T-helper 1 cell treated with Interleukin-12 subunit alpha and Interleukin-12 subunit beta and Interleukin-4 antibody, amounts not matched to agents 30 ng/mL and 1 ng/mL, for 36 hours (primary cell): ENCODE measurements at regions not wholly inside any gene's neighbourhood (a gene's known extent, or its start where the extent isn't known, plus 50 kb on each side); places are given as distances from the start of the nearest gene placed in this dataset.
"Not testable (repeated sequence)": the region's sequence is repeated elsewhere in the genome, so short reads cannot be mapped to it uniquely, and the experiment has no call there.

Experiments
- intact Hi-C: fragments of 100-400 bp; cut with micrococcal nuclease; formaldehyde crosslinking; loops from one replicate; pipeline ENCODE4 v1.15.1; 2024

DNA sequence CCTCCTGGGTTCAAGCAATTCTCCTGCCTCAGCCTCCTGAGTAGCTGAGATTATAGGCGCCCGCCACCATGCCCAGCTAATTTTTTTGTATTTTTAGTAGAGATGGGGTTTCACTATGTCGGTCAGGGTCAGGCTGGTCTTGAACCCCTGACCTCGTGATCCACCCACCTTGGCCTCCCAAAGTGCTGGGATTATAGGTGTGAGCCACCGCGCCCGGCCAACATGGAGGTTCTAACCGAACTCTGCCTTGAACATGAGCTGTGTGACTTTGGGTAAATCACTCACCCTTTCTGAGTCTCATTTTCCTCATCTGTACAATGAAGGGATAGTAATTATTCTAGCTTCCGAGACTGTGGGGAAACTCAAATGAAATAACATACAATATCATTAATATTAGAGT, 133.5 kb upstream of the RFLNA start:
- intact Hi-C loops, result not testable (repeated sequence)

DNA sequence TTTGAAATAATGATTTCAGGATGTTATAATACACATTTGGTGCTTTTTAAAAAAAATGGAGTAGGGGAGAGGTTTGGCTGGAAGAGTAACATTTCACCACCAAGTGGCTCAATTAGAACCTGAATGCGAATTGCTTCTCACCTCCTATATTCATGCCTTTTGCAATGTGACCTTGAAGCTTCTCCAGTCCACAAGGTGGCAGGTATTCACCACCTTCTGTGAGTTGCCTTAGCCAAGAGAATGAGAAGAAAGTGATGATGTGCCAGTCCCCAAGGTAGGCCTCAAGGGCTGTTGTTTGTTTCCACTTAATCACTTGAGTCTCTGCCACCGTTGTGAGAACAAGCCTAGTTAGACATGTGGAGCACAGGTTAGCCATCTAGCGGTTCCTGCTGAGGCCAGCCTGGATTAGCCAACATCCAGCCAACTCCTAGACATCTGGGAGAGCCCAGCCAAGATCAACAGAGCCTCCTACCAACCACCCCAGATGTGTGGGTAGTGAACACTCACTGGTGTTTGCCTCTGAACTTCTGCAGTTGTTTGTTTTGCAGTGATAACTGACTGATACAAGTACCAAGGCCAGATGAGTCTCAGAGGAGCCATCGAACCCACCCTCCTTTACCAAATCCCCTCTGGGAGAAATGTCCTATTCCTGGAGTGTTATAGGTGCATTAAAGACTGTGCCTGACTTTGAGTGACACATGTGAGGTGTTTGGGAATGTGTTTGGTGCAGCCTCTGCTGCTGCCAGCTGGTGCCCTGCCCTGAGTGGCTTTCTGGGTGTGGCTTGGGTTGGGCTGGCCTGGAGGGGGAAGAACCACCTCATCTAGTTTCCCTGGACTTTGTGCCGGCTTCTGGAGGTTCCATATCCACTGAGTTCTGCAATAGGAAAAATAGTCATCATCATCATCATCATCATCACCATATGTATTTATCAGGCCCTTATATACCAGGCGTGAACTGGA, 132.5 kb upstream of the RFLNA start:
- intact Hi-C loops, result loop anchor here (1.0 to 2.0 kb wide), 2 partner anchors 158 to 605 kb away; no protein-coding TSS in a partner anchor

DNA sequence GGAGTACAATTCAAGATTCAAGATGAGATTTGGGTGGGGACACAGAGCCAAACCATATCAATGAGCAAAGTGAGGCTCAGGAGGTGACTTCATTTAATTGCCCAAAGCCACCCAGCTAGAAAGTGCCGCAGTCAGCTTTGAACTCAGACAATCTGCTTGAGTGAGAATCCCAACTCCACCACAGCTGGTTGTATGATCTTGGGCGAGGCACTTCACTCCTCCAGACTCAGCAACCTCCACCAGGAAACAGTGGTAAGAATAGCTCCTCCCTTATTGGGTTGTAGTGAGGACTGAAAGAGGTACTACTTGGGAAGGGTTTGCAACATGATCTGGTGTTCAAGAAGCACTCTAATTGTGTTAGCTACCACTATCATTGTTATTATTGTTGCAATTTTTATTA, 129.2 kb upstream of the RFLNA start:
- intact Hi-C loops, result no loop called here

DNA sequence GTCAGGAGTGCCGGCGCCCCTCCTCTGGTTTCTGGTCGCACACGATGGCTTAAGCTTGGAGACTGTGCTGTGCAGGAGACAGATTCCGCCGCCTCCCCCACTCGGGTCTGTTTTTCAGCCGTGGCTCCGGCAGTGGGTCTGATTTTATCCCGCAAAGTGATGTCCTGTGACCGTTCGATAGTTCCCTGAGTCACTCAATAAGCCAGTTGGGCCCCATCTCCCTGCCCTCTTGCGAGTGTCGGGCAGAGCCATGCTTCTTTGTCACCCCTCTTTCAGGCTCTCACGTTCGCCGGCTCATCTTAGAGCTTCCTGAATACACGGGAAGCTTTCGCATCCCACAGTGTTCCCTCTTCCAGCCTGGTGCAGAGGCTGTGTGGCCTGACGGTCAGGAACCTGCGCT, 127.8 kb upstream of the RFLNA start:
- intact Hi-C loops, result no loop called here

DNA sequence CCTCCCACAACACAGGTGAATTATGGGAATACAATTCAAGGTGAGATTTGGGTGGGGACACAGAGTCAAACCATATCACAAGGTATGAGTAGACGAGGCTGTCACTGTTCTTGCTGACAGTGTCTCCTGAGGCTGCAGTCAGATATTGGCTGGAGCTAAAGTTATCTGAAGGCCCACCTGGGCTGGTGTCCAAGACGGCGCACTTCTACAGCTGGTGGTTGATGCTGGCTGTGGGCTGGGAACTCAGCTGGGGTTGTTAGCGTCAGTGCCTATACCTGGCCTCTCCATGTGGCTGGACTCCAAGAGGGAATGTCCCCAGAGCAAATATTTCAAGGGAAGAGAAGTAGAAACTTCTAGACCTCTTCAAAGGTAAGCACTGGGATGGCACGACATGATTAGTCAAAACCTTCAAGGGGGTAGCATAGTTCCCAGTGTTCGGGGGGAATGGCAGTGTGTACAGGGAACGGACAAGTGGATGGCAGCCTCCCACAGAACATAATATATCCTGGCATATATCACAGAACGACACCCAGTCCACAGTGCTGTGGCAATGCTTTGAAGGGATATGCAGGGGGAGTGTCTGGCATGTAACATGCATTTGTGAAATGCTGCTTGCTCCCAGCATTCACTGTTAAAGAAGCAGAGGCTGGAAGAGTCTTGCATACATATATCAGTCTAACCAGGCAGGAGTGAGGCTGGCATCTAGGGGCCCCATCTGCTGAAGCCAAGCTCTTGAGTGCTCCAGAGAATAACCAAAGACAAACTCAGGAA, 126.7 kb upstream of the RFLNA start:
- intact Hi-C loops, result no loop called here

DNA sequence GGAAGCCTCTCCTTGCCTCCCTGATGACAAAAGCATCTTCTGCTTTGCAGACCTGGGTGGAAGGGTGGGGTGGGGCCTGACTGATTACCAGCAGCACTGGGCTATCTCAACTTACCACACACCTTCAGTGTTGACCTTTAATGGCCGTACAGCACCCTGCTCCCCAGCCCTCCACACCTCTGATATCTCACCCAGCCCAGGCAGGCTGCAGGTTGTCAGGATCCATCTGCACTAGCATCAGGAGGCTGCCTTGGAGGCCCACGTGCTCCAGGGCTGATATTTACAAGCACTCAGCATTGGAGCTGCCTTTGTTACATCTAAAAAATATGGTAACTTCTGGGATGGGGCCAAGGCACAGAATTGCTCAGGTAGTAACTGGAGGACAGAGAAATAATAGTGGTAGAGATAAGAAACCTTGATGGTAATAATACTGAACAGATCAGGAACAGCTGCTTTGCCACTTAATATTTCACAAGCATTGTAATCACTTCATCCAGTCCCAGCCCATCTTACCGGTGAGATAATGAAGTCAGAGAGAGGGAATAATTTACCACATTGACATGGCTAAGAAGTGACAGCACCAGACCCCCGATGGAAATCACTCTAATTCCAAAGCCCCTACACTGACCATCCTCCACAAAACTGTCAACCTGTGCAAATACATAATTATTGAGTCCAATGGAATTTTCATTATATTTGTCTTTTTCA, 125.2 kb upstream of the RFLNA start:
- intact Hi-C loops, result no loop called here

DNA sequence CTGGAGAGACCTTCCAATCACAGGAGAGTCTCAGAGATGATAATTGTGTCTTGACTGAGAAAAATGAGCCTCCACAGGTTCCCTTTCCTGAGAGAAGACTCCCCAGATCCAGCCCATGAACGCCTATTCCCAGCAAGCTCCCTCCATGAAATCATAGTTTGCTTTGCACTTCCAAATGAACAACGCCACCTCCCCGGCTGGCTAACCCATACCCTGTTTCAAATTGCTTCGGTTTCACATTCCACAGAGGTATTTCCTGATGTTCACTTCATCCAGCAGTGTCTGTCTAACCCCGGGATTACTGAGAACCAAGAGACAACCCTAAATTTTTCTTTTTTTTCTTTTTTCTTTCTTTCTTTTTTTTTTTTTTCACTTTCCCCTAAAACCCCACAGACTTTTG, 124.1 kb upstream of the RFLNA start:
- intact Hi-C loops, result no loop called here

DNA sequence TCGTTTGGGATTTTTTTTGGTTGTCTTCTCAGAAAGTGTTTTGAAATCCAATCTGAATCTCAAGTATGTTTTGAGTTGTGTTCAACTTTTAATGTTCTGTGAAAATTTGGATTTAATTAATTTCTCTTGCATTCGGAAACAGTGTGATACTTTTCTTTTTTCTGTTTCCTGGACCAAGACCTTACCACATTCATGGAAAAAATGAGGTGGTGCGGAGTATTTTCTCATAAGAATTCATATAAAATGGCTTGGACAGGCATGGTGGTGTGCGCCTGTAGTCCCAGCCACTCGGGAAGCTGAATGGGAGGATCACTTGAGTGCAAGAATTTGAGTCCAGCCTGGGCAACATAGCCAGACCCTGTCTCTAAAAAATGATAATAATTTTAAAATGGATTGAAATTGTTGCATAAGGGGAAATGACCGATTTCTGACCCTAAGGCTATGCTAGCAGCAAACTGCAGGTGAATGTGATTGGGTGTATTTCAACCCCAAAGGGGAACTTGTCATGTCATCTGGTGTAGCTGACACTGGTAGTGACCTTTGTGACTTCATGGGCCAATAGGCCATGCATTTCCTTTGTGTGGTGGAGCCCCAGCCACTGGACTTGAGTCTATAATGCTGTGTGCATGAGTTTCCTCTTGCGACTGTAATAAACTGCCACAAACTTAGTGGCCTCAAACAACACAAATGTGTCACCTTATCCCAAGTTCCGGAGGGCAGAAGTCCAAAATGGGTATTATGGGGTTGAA, 123.5 kb upstream of the RFLNA start:
- intact Hi-C loops, result no loop called here

DNA sequence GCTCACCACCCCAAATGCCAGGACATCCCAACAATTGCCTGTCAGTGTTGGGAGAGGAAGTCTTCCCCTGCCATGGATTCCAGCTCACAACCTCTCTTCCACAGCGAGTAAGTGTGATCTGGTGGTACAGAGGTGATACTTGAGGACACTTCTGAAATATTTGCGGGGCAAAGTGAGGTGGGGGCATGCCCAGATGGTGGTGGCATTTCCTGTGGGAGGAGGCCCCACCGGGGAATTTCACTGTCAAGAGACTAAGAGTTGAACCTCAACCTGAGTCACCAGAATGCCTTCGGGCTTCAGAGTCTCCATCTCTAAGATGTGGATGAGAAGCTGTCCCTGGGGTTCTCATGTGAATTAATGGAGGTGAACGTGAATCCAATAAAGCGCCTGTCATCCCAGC, 122.3 kb upstream of the RFLNA start:
- intact Hi-C loops, result no loop called here

DNA sequence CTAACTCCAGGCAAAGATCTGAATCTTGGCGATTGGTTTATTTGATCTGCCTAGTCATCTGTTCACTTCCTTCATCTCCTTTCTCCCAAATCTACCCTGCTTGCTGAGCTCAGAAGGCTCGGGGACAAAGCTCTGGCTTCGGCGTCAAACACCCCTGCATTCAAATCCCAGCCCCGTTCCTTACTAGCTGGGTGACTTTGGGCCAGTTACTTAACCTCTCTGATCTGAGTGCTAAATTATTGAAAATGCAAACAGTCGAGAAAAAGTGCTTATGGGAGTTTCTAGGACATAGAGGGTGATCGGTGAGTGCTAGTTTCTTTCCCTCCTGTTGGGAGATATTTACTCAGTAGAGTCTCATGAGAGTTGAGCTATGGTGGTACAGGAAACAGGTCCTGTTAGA, 121.2 kb upstream of the RFLNA start:
- intact Hi-C loops, result no loop called here

DNA sequence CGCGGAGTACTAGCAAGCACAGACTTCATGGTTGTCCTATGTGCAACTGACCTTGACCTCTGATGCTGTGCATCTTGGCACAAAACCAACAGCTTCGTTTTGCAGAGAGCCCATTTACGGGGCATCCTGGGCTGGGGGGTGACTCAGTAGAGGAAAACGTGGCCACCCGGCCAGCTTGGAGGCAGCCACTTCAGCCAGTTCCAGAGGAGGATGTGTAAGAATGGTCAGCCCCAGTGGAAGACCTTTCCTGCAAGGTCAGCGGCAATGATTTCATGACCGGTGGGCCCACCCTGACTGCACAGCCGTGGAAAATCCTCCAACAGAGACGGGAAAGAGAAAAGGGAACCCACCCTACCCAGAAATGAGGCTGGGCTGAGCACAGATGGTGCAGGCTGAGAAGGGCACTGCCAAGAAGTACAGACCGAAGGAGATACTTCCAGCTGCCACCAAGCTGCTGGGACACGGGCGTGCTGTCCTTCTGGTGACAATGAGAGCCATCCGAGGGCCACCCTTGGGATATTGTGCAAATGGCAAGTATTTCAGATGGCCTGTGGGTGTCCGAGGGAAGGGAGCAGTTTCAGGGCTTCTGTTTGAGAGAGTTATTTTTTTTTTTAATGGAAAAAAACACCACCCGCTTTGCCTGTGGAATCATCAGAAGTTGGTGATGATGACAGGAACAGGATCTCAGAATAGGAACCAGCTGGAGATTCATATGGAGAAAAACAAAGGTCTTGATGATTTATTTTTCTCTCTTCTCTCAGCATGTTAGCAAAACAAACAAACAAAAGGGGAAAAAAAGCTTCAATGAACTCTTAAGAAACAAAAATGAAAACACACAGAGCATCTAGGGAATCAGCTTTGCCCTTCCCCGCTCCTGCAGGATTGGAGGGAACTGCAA, 120.2 kb upstream of the RFLNA start:
- intact Hi-C loops, result no loop called here

DNA sequence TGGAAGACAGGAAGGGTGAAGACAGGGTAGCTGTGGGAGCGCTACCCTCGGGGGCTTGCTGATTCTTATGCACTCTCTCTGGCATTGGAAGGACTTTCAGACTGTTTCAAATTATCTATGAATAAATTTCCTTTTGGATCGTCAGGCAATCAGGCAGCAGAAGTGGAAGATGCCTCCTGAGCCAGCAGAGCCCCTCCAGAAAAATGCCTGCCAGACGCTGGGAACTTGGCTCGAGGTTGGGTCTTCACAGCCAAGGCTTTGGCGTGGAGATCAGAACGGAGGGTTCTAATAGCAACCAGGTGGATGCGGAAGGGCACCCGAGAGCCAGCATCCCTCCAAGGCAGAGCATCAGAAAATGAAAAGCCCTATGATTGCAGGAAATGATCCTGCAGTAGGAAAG, 119.2 kb upstream of the RFLNA start:
- intact Hi-C loops, result no loop called here

DNA sequence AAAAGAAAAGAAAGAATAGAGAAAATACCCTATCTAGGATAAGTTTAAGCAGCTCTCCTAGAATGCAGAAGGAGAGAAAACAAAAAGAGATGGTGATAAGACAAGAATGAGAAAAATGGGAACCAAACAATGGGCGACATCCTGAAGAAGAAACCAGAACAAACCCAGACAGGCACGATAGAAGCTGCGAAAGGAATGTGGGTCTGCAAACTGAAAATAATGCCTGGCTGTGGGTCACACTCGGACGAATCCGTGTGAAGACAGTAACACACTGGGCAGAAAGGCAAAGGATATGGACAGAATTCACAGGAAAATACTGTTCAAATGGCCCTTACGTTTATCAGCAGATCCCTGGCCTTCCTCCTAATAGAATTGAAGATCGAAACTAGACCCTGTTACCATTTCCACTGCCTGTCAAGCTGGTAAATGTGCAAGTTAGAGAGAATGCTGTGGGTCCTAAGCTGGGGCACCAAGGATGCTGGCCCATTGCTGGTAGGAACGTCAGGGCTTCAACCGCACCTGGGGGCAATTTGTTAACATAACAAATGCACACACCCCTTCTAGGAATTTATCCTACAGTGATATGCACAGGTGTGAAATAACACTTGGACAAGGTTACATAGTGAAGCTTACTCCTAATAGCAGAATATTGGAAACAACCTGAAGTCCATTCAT, 117.5 kb upstream of the RFLNA start:
- intact Hi-C loops, result no loop called here

DNA sequence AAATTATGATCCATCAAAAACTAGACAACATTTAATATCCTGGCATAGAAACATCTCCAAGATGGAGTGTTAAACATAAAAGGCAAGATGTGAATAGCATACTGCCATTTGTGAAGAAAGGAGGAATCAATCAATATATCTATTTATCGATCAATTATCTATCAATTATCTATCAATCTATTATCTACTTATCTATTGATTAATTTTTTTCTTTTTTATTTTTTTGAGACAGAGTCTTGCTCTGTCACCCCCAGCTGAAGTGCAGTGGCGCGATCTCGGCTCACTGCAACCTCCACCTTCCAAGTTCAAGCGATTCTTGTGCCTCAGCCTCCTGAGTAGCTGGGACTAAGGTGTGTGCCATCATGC, 117.0 kb upstream of the RFLNA start:
- intact Hi-C loops, result no loop called here

DNA sequence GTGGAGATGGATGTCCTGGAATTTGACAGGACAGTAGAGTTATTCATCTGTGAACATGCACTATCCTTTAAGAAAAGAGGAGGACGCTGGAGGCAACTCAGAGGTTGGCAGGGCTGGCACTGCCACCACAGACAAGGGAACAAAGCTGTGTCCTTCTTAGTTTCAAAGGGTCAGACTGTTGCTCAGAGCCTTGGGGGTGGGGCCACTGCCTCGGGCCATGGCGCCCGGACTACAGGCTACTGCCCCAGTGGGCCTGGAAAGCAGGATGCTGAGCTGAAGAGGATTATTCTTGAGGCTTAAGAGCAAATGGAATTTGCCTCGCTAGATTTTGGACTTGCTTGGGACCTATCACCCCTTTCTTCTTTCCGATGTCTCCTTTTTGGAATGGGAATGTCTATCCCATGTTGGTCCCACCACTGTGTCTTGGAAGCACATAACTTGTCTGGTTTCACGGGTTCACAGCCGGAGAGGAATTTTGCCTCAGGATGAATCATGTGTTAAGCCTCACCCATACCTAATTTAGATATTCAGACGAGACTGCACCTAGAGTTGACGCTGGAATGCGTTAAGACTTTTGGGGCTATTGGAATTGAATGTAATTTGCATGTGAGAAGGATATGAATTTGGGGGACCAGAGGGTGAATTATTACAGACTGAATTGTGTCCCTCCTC, 114.8 kb upstream of the RFLNA start:
- intact Hi-C loops, result no loop called here

DNA sequence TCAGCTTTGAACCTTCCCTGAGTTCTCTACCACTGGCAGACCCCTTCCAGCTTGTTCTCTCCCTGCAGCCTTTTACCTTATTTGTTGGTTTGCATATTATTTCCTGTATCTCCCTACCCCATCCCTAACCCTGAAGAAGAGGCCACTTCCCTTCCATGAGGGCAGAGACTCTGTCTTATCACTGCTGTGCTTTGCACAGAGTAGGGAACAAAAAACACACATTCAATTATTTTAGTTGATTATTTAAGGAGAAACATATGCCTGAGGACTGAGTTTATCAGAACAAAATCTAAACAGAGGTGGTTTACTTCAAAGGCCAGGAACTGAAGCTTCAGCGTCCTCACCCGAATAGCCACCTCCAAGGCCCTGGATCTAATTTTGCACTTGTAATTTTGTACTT, 111.7 kb upstream of the RFLNA start:
- intact Hi-C loops, result no loop called here

DNA sequence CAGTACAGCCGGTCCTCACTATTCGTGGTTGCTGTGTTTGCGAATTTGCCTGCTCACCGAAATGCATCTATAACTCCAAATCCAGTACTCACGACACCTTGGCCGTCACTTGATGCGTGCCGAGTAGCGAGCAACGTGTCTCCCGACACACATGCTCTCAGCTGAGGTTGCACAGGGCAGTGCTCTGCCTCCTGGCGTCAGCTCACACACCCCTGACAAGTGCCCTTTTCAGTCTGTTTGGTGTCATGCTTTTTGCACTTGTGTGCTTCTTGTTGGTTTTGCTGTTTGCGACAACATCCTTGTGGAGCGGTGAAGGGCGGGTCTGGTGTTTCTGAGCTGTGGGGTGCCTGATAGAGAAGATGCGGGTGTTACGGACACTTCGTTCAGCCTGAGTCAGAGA, 110.4 kb upstream of the RFLNA start:
- intact Hi-C loops, result no loop called here

DNA sequence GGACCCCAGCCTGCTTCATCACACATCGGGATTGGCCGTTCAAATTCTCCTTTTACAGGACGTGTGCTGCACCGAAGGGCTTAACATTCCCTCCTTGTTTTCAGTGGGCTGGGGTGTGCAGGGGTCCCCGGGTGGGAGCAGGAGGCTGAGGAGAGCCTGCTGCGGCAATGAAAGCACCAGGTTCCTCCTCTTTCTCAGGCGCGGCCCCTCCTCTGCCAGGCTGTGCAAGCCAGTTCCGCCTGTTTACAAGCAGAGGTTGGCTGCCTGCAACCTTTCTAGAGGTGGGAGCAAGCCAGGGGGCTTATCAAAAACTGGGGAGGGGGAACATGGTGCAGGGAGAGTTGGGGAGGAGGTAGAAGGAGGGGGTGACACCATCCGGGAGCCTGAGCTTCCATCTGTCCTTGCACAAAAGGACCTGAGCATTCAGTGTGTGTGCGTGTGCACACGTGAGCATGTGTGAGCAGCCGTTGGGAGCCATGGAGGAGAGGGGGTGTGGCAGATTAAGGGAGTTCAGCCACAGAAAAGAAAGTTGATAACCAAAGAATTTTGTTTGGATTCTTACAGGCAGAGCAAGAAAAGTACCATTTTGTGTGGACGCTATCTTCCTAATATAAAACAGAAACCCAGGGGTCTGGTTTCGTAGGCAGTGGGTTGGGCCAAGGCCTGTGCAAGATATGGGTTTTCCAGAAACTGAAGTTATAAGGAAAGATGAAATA, 108.8 kb upstream of the RFLNA start:
- intact Hi-C loops, result no loop called here
